ENCODE measurements at regions not wholly inside any gene's neighbourhood (a gene's known extent, or its start where the extent isn't known, plus 50 kb on each side); places are given as distances from the start of the nearest gene placed in this dataset.

- TF ChIP-seq POLR2A (IDR thresholded peaks at IDR 0.05) (no peak), CTCF (IDR thresholded peaks at IDR 0.05) (no peak)
Measured at GRCh38 chr6:81863123-81863522, 110.6 kb upstream of the TENT5A start.
